ENCODE measurements at regions not wholly inside any gene's neighbourhood (a gene's known extent, or its start where the extent isn't known, plus 50 kb on each side); places are given as distances from the start of the nearest gene placed in this dataset.
"Not testable (repeated sequence)": the region's sequence is repeated elsewhere in the genome, so short reads cannot be mapped to it uniquely, and the experiment has no call there.

- DNase-seq, result no peak
Measured at GRCh38 chr1:193480755-193481154, 294.3 kb upstream of the B3GALT2 start.

- no peak for DNase-seq
Measured at GRCh38 chr1:193479187-193479586, 292.8 kb upstream of the B3GALT2 start.

- no peak for DNase-seq
Measured at GRCh38 chr1:193476748-193477147, 290.3 kb upstream of the B3GALT2 start.

- no peak for DNase-seq
Measured at GRCh38 chr1:193473932-193474331, 287.5 kb upstream of the B3GALT2 start.

GRCh38 chr1:193472838-193473398 is 286.5 kb upstream of the B3GALT2 start:
- DNase-seq, result no peak

- no peak for DNase-seq
Measured at GRCh38 chr1:193472430-193472829, 286.0 kb upstream of the B3GALT2 start.

GRCh38 chr1:193471981-193472380 is 285.6 kb upstream of the B3GALT2 start:
- no peak for DNase-seq

GRCh38 chr1:193463326-193463932 is 277.0 kb upstream of the B3GALT2 start:
- DNase-seq, result no peak

- DNase-seq, result no peak
Measured at GRCh38 chr1:193462629-193463320, 276.4 kb upstream of the B3GALT2 start.

GRCh38 chr1:193458628-193459027 is 272.2 kb upstream of the B3GALT2 start:
- no peak for DNase-seq

GRCh38 chr1:193457676-193458075 is 271.3 kb upstream of the B3GALT2 start:
- DNase-seq, result peak in 3 of 56 donors; percentile 1 to 11 (median 4)

GRCh38 chr1:193456811-193457280 is 270.4 kb upstream of the B3GALT2 start:
- DNase-seq, result no peak

- no peak for DNase-seq
Measured at GRCh38 chr1:193451606-193452005, 265.2 kb upstream of the B3GALT2 start.

GRCh38 chr1:193451001-193451400 is 264.6 kb upstream of the B3GALT2 start:
- DNase-seq, result no peak

- DNase-seq, result no peak
Measured at GRCh38 chr1:193448682-193449461, 262.5 kb upstream of the B3GALT2 start.

GRCh38 chr1:193443886-193444285 is 257.5 kb upstream of the B3GALT2 start:
- DNase-seq, result no peak

GRCh38 chr1:193438771-193439170 is 252.4 kb upstream of the B3GALT2 start:
- DNase-seq, result no peak

- DNase-seq, result no peak
Measured at GRCh38 chr1:193438312-193438711, 251.9 kb upstream of the B3GALT2 start.

- DNase-seq, result no peak
Measured at GRCh38 chr1:193437785-193438184, 251.4 kb upstream of the B3GALT2 start.

GRCh38 chr1:193437333-193437732 is 250.9 kb upstream of the B3GALT2 start:
- DNase-seq, result not testable (repeated sequence)

- no peak for DNase-seq
Measured at GRCh38 chr1:193435781-193436180, 249.4 kb upstream of the B3GALT2 start.

GRCh38 chr1:193434319-193434718 is 247.9 kb upstream of the B3GALT2 start:
- DNase-seq, result no peak
